ENCODE measurements at regions not wholly inside any gene's neighbourhood (a gene's known extent, or its start where the extent isn't known, plus 50 kb on each side); places are given as distances from the start of the nearest gene placed in this dataset.

GRCh38 chr16:77668201-77668600 is 54.1 kb upstream of the NUDT7 start:
- DNase-seq, result no peak

DNA sequence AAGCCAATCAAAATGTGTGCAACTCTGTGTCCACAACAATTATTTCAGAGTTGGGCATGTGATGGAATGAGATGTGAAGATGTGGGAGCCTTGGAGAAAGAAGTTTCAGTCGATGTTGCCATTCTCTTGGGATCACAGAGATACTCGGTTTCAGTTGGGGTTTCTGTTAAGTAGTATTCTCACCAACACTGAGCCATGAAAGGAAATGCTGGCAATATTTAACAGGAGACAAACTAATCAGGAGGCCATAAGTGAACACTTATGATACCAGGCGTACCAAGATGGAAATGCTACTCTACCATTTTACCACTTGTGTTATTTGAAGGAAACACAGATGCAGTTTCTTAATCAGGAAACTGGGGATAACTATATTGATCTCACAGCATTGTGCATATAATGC is 53.3 kb upstream of the NUDT7 start:
- no peak for DNase-seq

Data from HCEC 1CT (cell line).